DMS53 (cell line): ENCODE measurements at regions not wholly inside any gene's neighbourhood (a gene's known extent, or its start where the extent isn't known, plus 50 kb on each side); places are given as distances from the start of the nearest gene placed in this dataset.
"Not testable (repeated sequence)": the region's sequence is repeated elsewhere in the genome, so short reads cannot be mapped to it uniquely, and the experiment has no call there.

ENCODE experiments used
- DNase-seq: peaks from one replicate; lab custom pipeline; 2025; lab: John Stamatoyannopoulos, UW

DNA sequence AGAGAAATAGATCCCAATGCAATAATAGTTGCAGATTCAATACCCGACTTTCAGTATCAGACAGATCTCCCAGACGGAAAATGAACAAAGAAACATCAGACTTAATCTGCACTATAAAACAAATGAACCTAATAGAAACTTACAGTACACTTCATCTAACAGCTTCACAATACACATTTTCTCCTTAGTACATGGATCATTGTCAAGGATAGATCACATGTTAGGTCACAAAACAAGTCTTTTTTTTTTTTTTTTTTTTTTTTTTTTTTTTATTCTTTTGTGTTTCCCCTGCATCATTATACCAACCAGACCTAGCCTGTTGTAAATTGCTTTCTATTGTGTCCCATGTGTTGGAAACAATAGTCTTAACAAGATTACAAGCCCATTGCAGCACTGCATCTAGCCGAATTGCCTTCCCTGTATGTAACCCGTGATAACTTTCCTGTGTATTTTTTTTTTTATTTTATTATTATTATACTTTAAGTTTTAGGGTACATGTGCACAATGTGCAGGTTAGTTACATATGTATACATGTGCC lies 134.0 kb upstream of the MAD2L1 start:
- DNase-seq, result not testable (repeated sequence)

- no peak for DNase-seq
These were observed 131.8 kb upstream of the MAD2L1 start for GRCh38 chr4:120198411-120198810.

DNA sequence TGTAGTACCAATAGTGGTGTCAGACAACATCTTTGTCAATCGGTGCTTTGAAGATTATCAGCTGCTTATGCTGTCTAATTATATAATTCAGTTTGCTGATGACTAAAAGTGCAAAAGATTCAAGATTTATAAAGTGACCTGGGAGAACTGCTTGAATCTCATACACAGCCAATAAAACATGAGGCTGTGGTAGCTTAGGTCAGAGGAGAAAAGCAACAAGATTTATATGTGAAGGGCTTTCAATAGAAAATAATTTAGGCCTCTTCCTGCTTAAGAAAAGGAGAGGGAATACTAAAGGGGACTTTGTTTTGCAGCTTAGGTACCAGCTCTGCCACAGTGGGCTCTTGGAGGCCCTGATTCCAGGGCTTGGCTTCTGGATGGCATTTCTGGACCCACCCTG lies 111.0 kb upstream of the MAD2L1 start:
- DNase-seq, result no peak

- DNase-seq, result no peak
These were observed 108.6 kb upstream of the MAD2L1 start for GRCh38 chr4:120175272-120175671.

- no peak for DNase-seq
These were observed 97.2 kb upstream of the MAD2L1 start for GRCh38 chr4:120163895-120164294.

GRCh38 chr4:120158841-120159463 lies 92.3 kb upstream of the MAD2L1 start:
- no peak for DNase-seq

GRCh38 chr4:120158046-120158445 lies 91.4 kb upstream of the MAD2L1 start:
- peak; percentile 2 for DNase-seq

- peak; percentile 79 for DNase-seq
These were observed 89.6 kb upstream of the MAD2L1 start for GRCh38 chr4:120156120-120156718.

DNA sequence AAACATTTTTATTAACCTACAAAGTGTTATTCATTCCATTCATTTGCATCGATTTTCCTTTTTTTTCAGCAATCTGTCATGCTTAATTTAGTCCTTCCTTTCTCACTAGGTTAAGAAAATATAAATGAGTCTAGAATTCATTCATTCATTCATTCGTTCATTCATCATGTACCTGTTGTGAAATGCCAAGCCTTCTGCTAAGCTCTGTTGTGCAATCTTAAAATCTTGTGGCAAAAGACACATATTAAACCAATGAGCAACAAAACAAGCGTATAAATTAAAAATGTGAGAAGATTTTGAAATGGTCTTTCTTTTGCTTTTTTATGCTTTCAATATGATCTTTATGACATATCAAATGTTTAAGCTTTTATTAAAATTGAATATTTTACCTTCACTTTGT lies 88.6 kb upstream of the MAD2L1 start:
- no peak for DNase-seq

GRCh38 chr4:120144634-120145033 lies 78.0 kb upstream of the MAD2L1 start:
- no peak for DNase-seq

- DNase-seq, result no peak
These were observed 77.4 kb upstream of the MAD2L1 start for GRCh38 chr4:120144041-120144440.

DNA sequence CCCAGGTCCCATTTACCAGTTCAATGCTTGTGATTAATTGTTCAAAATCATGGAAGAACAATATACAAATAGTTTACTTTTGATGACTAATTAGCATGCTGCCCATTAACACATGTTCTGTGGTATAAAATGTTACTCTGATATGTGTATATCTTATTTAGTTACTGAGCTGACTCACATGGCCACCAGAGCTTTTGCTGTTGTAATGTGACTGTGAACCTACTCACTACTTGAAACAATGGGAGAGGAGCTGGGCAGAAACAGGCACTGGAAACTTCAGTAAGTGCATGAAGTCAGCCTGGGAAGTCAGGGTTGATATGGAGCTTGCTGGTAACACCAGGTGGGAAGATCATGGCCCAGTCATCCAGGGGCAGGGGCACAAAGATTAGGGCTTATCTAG lies 72.7 kb upstream of the MAD2L1 start:
- DNase-seq, result no peak

- peak; percentile 22 for DNase-seq
These were observed 66.3 kb upstream of the MAD2L1 start for GRCh38 chr4:120132935-120133334.

DNA sequence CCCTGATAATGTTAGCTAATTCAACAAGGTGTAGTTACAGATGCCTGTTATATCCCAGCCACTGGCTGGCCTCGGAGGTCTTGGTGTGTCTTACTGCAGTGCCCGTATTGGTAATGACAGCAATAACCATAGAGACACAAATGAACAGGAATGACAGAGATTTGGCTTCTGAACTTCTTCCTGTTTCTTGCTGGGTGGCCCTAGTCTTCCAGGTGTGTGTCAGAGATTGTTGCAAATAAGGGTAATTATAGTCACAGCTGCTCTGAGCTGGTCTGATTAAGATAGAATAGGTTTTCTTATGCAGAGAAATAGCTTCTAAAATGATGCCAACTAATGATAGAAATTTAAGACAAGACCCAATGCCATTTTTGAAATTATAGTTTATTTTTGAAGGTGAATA lies 64.1 kb upstream of the MAD2L1 start:
- DNase-seq, result no peak
